Effector CD4-positive, alpha-beta T cell (primary cell): ENCODE measurements at regions not wholly inside any gene's neighbourhood (a gene's known extent, or its start where the extent isn't known, plus 50 kb on each side); places are given as distances from the start of the nearest gene placed in this dataset.

ENCODE experiments used
- DNase-seq: peaks from one replicate; pipeline ENCODE4 v3.0.0-alpha.2; 2020

DNA sequence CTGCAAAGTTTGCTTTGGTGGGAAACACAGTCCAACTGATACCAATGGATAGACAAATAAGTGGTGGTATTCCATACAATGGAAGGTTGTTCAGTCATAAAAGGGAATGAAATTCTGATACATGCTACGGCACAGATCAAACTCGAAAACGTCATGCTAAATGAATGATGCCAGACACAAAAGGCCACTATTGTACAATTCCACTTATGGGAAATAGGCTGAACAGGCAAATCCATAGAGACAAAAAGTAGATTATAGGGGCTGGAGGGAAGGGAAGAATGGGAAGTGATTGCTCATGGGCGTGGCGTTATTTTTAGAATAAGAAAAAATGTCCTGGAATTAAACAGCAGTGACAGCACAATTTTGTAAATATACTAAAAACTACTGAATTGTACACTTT lies 66.0 kb upstream of the FOXK1 start:
- DNase-seq = no peak

- no peak for DNase-seq
These were observed 60.7 kb upstream of the FOXK1 start for GRCh38 chr7:4621396-4621795.

GRCh38 chr7:4626318-4626845 lies 55.7 kb upstream of the FOXK1 start:
- DNase-seq = no peak

DNA sequence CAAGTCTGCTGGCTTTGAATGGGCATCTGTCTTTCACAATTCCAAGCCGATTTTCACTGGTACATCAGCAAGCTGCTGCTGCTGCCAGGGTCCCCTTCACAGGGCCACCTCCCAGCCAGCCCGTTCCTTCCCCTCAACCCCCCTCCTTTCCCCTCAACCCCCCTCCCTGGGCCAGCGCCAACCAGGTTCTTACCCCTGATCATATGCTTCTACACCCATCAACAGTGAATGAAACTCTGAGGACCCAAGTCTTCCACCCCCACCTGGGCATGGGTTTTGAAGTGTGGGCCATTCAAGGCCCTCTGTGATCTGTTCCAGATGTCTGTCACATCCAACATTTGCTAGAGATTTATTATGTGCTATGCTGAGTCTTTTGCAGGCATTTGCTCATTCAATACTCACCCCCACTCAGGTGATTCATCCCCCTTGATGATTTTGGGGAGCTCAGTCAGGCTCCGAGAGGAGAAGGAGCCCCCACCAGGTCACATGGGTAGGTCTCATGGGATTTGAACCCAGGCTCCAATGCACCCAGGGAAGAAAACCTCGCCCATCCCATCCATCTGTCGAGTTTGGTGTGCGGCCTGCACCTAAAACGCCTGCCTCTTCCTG lies 52.7 kb upstream of the FOXK1 start:
- DNase-seq = no peak

GRCh38 chr7:4631380-4632179 lies 50.5 kb upstream of the FOXK1 start:
- DNase-seq = no peak
